Spleen (tissue), 11 donors: ENCODE measurements at regions not wholly inside any gene's neighbourhood (a gene's known extent, or its start where the extent isn't known, plus 50 kb on each side); places are given as distances from the start of the nearest gene placed in this dataset.

Experiments
- DNase-seq: peaks from one replicate; pipeline ENCODE4 v3.0.0-alpha.2; 2020
- H3K27ac ChIP-seq, 8 donors: fragments of 200-600 bp; sonication (generic) in 7 of 8; 1 replicate in 4 of 8; 2 replicates in 4 of 8; pipeline versions ENCODE4 v1.5.0 to v1.8.0; 2016 to 2021; ENCODE audit warnings: inconsistent platforms in 4 of 8, mild to moderate bottlenecking in 4 of 8, moderate library complexity in 1 of 8
- H3K27me3 ChIP-seq, 7 donors: fragments of 200-600 bp; sonication (generic) in 6 of 7; replicated peaks in 1 of 7; 1 replicate in 4 of 7; 2 replicates in 3 of 7; pipeline versions ENCODE4 v1.5.0 to v1.8.0; 2016 to 2021; ENCODE audit warnings: inconsistent platforms in 3 of 7, mild to moderate bottlenecking in 1 of 7
- H3K36me3 ChIP-seq, 6 donors: fragments of 200-600 bp; sonication (generic) in 5 of 6; 1 replicate in 4 of 6; 2 replicates in 2 of 6; pipeline versions ENCODE4 v1.5.0 to v1.8.0; 2016 to 2021; ENCODE audit warnings: inconsistent platforms in 2 of 6
- H3K4me1 ChIP-seq, 6 donors: fragments of 200-600 bp; sonication (generic) in 5 of 6; 1 replicate in 3 of 6; 2 replicates in 3 of 6; pipeline versions ENCODE4 v1.5.0 to v1.8.0; 2016 to 2021; ENCODE audit warnings: inconsistent platforms in 3 of 6
- H3K4me3 ChIP-seq, 8 donors: fragments of 200-600 bp; sonication (generic) in 7 of 8; 1 replicate in 4 of 8; 2 replicates in 4 of 8; pipeline versions ENCODE4 v1.5.0 to v1.8.0; 2016 to 2021; ENCODE audit warnings: inconsistent platforms in 4 of 8, mild to moderate bottlenecking in 4 of 8, moderate library complexity in 2 of 8
- H3K9me3 ChIP-seq, 8 donors: fragments of 200-600 bp; sonication (generic) in 7 of 8; 1 replicate in 4 of 8; 2 replicates in 4 of 8; pipeline versions ENCODE4 v1.5.0 to v1.8.0; 2016 to 2021; ENCODE audit warnings: inconsistent platforms in 4 of 8
- CTCF ChIP-seq, 11 experiments: fragments of 200-600 bp in 7 of 11; fragments of 450-650 bp in 4 of 11; sonication (generic) in 4 of 11; IDR thresholded peaks in 8 of 11; conservative IDR thresholded peaks in 3 of 11; 1 replicate in 7 of 11; 2 replicates in 4 of 11; pipeline versions ENCODE4 v1.4.0 to v1.8.0; 2016 to 2021; ENCODE audit warnings: antibody characterized with exemption in 11 of 11, inconsistent platforms in 4 of 11, mild to moderate bottlenecking in 1 of 11
- POLR2A ChIP-seq, 3 donors: fragments of 450-650 bp; IDR thresholded peaks; one replicate each; pipeline ENCODE4 v1.5.1; 2017; ENCODE audit warnings: antibody characterized with exemption in 3 of 3, mild to moderate bottlenecking in 1 of 3
- POLR2AphosphoS5 ChIP-seq, 3 donors: sonication (generic); formaldehyde crosslinking; IDR thresholded peaks; one replicate each; pipeline ENCODE4 v1.5.1; 2017; ENCODE audit warnings: antibody characterized with exemption in 3 of 3
- WGBS, 5 donors: extraction: QIAGEN DNeasy Blood & Tissue Kit in 3 of 5; methylation state at CpG; one replicate each; pipeline versions ENCODE4 v1.1.5 to v1.1.7; 2013 to 2018; 5-methylcytosine and 5-hydroxymethylcytosine counted together
- intact Hi-C: fragments of 100-400 bp; cut with DNase I; formaldehyde crosslinking; loops from one replicate; pipeline ENCODE4 v1.15.0; 2023; ENCODE audit warnings: low total_unique reads
- donor health status: healthy with polysubstance abuse.
- donor health status: DM: no; HTN: no; CAD: no; lungs with moderate emphysema.
- donor health status: DM: no; HTN: no; CAD: no.
- donor health status: Bipolar disorder and iron deficiency.
- donor health status: healthy.
- donor health status: DM: no; HTN: no; CAD: no.
- donor health status: DM: yes; HTN: yes; CAD: no.

- H3K36me3 ChIP-seq, result no peaks in the 10 kb centered on the region
- DNase-seq, result no peak
- no peak overlapping the region for H3K4me3 ChIP-seq
- intact Hi-C loops, result no loop called here
- no peaks in the 10 kb centered on the region for H3K27me3 ChIP-seq
- TF ChIP-seq CTCF (IDR thresholded peaks at IDR 0.05 in 8 of 11, conservative IDR thresholded peaks at IDR 0.05 in 3 of 11), result no peak
- TF ChIP-seq POLR2AphosphoS5 (IDR thresholded peaks at IDR 0.05), result no peak
- TF ChIP-seq POLR2A (IDR thresholded peaks at IDR 0.05), result no peak
- H3K4me1 ChIP-seq, result no peaks in the 10 kb centered on the region
- no peak overlapping the region for H3K27ac ChIP-seq
- WGBS, 5 donors, result 83 to 89% (median 87%) methylated on average over 6 of the region's 6 CpGs
- H3K9me3 ChIP-seq, result no peaks in the 10 kb centered on the region
Observed at GRCh38 chr6:109315341-109316110, 66.7 kb downstream of the CD164 start.

- no peak overlapping the region for H3K27ac ChIP-seq
- no peaks in the 10 kb centered on the region for H3K36me3 ChIP-seq
- no peak for DNase-seq
- WGBS, 5 donors, result 85 to 97% (median 91%) methylated on average over 11 to 12 of the region's 12 CpGs
- H3K4me3 ChIP-seq, result no peak overlapping the region
- H3K4me1 ChIP-seq, result no peaks in the 10 kb centered on the region
- no peaks in the 10 kb centered on the region for H3K9me3 ChIP-seq
- no peak for TF ChIP-seq POLR2A (IDR thresholded peaks at IDR 0.05)
- TF ChIP-seq CTCF (IDR thresholded peaks at IDR 0.05 in 8 of 11, conservative IDR thresholded peaks at IDR 0.05 in 3 of 11), result no peak
- no peak for TF ChIP-seq POLR2AphosphoS5 (IDR thresholded peaks at IDR 0.05)
- H3K27me3 ChIP-seq, result no peaks in the 10 kb centered on the region
- intact Hi-C loops, result no loop called here
Observed at GRCh38 chr6:109314313-109314712, 68.0 kb downstream of the CD164 start.

- WGBS, 5 donors, result 85 to 94% (median 90%) methylated on average over 5 of the region's 5 CpGs
- Histone ChIP-seq H3K9me3 (no peaks in the 10 kb centered on the region), H3K4me3 (no peak overlapping the region), H3K36me3 (no peaks in the 10 kb centered on the region), H3K27me3 (no peaks in the 10 kb centered on the region), H3K4me1 (no peaks in the 10 kb centered on the region), H3K27ac (no peak overlapping the region)
- DNase-seq, result no peak
- TF ChIP-seq CTCF (IDR thresholded peaks at IDR 0.05 in 8 of 11, conservative IDR thresholded peaks at IDR 0.05 in 3 of 11) (no peak), POLR2A (IDR thresholded peaks at IDR 0.05) (no peak), POLR2AphosphoS5 (IDR thresholded peaks at IDR 0.05) (no peak)
- intact Hi-C loops, result no loop called here
Observed at GRCh38 chr6:109313139-109313538, 69.1 kb downstream of the CD164 start.

GRCh38 chr6:109311471-109311870 is 70.8 kb downstream of the CD164 start:
- TF ChIP-seq POLR2A (IDR thresholded peaks at IDR 0.05), result no peak
- no peak for TF ChIP-seq POLR2AphosphoS5 (IDR thresholded peaks at IDR 0.05)
- intact Hi-C loops, result no loop called here
- Histone ChIP-seq H3K27me3 (no peaks in the 10 kb centered on the region), H3K27ac (no peak overlapping the region), H3K4me3 (no peak overlapping the region), H3K36me3 (no peaks in the 10 kb centered on the region), H3K9me3 (no peaks in the 10 kb centered on the region), H3K4me1 (no peaks in the 10 kb centered on the region)
- DNase-seq, result no peak
- WGBS, 5 donors, result 84 to 94% (median 87%) methylated on average over 2 of the region's 2 CpGs
